ENCODE measurements at regions not wholly inside any gene's neighbourhood (a gene's known extent, or its start where the extent isn't known, plus 50 kb on each side); places are given as distances from the start of the nearest gene placed in this dataset.

DNA sequence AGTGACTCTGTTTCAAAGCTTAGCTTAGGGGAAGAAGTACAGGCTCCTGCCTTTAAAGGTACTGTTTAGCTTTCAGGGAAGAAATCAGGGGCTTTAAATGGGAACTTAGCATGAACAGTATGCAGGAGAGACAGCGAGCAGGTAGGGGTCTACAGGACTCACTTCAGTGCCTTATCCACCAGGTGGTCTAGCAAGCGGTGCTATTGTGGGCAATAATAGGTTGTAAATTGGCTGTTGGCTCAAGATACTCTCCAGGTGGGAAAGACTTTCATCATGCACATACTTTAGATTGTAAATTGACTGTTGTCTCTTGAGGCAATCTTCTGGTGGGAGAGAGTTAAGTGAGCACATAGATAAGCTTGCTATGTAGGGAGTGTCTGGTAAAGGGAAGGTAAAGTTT lies 358.6 kb upstream of the DLGAP1 start:
- no peaks in the 10 kb centered on the region for H3K27me3 ChIP-seq (ENCODE audit: control insufficient read depth, insufficient read depth, low read length)
- FAIRE-seq, result no peak
- DNase-seq (ENCODE audit: low read depth), result no peak
- TF ChIP-seq, protein P1, sequence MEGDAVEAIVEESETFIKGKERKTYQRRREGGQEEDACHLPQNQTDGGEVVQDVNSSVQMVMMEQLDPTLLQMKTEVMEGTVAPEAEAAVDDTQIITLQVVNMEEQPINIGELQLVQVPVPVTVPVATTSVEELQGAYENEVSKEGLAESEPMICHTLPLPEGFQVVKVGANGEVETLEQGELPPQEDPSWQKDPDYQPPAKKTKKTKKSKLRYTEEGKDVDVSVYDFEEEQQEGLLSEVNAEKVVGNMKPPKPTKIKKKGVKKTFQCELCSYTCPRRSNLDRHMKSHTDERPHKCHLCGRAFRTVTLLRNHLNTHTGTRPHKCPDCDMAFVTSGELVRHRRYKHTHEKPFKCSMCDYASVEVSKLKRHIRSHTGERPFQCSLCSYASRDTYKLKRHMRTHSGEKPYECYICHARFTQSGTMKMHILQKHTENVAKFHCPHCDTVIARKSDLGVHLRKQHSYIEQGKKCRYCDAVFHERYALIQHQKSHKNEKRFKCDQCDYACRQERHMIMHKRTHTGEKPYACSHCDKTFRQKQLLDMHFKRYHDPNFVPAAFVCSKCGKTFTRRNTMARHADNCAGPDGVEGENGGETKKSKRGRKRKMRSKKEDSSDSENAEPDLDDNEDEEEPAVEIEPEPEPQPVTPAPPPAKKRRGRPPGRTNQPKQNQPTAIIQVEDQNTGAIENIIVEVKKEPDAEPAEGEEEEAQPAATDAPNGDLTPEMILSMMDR (IDR thresholded peaks at IDR 0.05; ENCODE audit: insufficient read depth, low read length, severe bottlenecking), result no peak
- no peak overlapping the region for H3K4me3 ChIP-seq (ENCODE audit: low read depth, low read length)
- H3K36me3 ChIP-seq (ENCODE audit: control insufficient read depth, insufficient read depth, low read length), result no peaks in the 10 kb centered on the region

DNA sequence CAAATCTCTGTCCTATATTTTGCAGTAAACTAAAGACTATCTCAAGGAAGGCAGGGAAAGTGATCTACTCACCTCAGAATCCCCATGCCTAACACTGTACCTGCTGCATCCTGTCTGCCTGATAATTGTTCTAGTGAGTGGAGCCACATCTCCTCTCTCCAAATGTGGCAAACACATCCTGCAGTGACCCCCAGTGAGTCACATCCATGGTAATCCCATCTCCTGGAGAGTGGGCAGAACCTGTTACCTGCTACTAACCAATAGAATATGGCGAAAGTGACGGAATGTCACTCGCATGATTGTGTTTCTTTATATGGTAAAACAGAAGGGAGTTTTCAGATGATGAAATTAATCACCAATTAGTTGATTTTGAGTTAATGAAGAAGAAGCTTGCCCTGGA lies 353.8 kb upstream of the DLGAP1 start:
- H3K4me3 ChIP-seq (ENCODE audit: low read depth, low read length), result no peak overlapping the region
- FAIRE-seq, result no peak
- no peaks in the 10 kb centered on the region for H3K27me3 ChIP-seq (ENCODE audit: control insufficient read depth, insufficient read depth, low read length)
- no peak for DNase-seq (ENCODE audit: low read depth)
- H3K36me3 ChIP-seq (ENCODE audit: control insufficient read depth, insufficient read depth, low read length), result no peaks in the 10 kb centered on the region
- TF ChIP-seq, protein P1 (IDR thresholded peaks at IDR 0.05; ENCODE audit: insufficient read depth, low read length, severe bottlenecking), result no peak

DNA sequence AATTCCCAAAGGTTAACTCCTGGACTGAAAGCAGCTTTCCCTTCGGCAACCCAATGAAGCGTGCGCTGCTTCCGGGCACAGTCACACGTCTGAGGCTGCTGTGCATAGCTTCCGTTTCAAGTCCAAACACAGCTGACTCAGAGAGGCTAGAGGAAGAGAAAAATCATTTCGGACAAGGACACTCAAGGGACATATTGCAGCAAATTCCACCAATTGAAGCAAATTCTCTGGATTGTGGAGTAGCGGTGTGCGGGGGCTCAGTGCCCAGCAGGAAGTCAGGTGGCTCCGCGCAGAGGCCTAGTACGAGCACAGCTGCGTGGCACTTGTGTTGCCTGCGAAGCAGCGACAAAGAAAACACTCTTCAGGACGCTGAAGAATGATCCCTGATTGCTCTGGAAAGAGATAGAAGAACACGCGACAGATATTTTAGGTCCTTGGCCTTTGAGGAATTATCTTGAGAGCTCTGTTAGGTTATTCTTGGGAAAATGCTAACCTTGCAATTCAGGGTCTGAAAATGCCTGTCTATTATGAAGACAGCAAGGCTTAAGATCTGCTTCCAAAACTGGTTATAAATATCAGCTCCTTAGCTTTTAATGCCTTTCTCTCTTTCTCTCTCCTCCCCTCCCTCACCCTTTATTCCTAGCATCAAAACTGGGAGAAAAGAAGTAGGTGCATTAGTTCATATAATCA lies 352.6 kb upstream of the DLGAP1 start:
- TF ChIP-seq, protein P1 (IDR thresholded peaks at IDR 0.05; ENCODE audit: insufficient read depth, low read length, severe bottlenecking), result no peak
- Histone ChIP-seq H3K36me3 (ENCODE audit: control insufficient read depth, insufficient read depth, low read length) (no peaks in the 10 kb centered on the region), H3K4me3 (ENCODE audit: low read depth, low read length) (no peak overlapping the region), H3K27me3 (ENCODE audit: control insufficient read depth, insufficient read depth, low read length) (no peaks in the 10 kb centered on the region)
- FAIRE-seq, result no peak
- no peak for DNase-seq (ENCODE audit: low read depth)

DNA sequence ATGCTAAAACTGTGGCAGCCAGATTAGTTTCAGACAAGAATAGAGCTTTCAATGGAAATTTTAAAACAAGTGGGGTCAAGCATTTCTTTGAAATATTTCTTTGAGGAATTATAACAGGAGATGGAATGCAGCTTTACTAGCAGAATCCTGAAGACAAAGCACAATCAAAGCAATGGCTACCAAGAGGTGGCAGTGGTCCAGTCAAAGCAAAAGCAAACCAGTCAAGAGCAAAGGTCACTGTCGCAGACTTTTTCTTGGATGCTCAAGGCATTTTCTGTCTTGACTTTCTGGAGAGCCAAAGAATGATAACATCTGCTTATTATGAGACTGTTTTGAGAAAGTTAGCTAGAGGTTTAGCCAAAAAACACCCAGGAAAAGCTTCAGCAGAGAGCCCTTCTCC lies 351.2 kb upstream of the DLGAP1 start:
- DNase-seq (ENCODE audit: low read depth), result no peak
- no peaks in the 10 kb centered on the region for H3K27me3 ChIP-seq (ENCODE audit: control insufficient read depth, insufficient read depth, low read length)
- FAIRE-seq, result no peak
- H3K36me3 ChIP-seq (ENCODE audit: control insufficient read depth, insufficient read depth, low read length), result no peaks in the 10 kb centered on the region
- no peak overlapping the region for H3K4me3 ChIP-seq (ENCODE audit: low read depth, low read length)
- TF ChIP-seq, protein P1 (IDR thresholded peaks at IDR 0.05; ENCODE audit: insufficient read depth, low read length, severe bottlenecking), result no peak

DNA sequence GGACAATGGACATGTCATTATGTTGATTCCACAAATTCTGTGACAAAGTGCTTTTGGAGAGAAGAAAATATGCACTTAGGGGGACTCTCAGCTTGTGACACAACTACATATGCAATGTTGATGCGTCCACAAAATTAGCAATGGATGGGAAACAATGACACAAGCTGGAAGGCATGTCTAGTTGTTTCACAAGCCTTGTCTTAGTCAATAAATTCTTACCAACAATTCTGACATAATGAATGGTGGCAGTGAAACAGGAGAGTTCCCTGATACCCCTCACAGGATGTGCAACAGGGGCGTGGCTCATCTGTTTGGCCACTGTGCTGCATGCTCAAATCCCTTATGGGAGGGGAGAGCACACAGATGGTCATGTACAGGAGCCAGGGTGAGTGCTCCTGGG lies 347.2 kb upstream of the DLGAP1 start:
- DNase-seq (ENCODE audit: low read depth) (no peak), FAIRE-seq (no peak)
- TF ChIP-seq, protein P1 (IDR thresholded peaks at IDR 0.05; ENCODE audit: insufficient read depth, low read length, severe bottlenecking), result no peak

DNA sequence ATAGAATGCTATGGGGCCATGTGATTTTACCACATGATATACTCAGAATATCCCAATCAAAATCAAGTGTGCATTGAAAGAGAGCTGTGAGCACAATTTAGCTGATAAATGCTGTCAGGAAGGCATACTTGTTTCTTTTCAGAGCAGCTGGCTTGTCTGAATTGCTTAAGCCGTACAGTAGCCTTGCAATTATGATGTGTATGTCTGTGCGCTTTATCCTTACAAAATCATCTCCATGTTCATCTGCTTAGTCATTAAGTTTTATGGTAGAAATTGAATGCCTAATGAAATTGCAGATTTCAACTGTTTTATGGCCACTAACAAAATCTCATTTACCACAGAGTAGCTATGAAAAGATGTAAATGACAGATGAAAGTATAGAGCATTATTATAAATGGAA lies 346.0 kb upstream of the DLGAP1 start:
- TF ChIP-seq, protein P1 (IDR thresholded peaks at IDR 0.05; ENCODE audit: insufficient read depth, low read length, severe bottlenecking), result no peak
- DNase-seq (ENCODE audit: low read depth), result no peak
- no peaks in the 10 kb centered on the region for H3K27me3 ChIP-seq (ENCODE audit: control insufficient read depth, insufficient read depth, low read length)
- no peaks in the 10 kb centered on the region for H3K36me3 ChIP-seq (ENCODE audit: control insufficient read depth, insufficient read depth, low read length)
- no peak overlapping the region for H3K4me3 ChIP-seq (ENCODE audit: low read depth, low read length)
- FAIRE-seq, result no peak

More for the DNA sequence above, 347.2 kb upstream of the DLGAP1 start:
- H3K36me3 ChIP-seq (ENCODE audit: control insufficient read depth, insufficient read depth, low read length), result no peaks in the 10 kb centered on the region
- H3K27me3 ChIP-seq (ENCODE audit: control insufficient read depth, insufficient read depth, low read length), result no peaks in the 10 kb centered on the region
- H3K4me3 ChIP-seq (ENCODE audit: low read depth, low read length), result no peak overlapping the region
